ENCODE measurements at regions not wholly inside any gene's neighbourhood (a gene's known extent, or its start where the extent isn't known, plus 50 kb on each side); places are given as distances from the start of the nearest gene placed in this dataset.
"Not testable (repeated sequence)": the region's sequence is repeated elsewhere in the genome, so short reads cannot be mapped to it uniquely, and the experiment has no call there.

DNA sequence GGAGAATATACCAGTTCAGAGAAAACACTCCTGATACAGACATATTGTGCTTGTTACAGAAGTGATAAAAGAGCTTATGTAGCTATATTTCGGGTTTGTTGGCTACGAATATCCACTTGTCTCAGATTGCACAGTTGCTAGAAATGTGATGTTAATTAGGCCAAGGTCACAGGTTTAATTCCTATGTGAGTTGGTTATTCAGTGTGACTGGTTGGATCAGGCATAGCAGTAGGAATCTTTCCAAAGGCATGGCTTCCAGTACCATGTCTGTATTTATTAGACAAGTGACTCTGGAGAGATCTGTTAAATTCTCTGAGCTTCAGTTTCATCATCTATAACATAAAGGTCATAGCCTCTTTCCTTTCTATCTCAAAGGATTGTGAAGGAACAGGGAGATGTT, 152.7 kb upstream of the KITLG start:
- DNase-seq: no peak

DNA sequence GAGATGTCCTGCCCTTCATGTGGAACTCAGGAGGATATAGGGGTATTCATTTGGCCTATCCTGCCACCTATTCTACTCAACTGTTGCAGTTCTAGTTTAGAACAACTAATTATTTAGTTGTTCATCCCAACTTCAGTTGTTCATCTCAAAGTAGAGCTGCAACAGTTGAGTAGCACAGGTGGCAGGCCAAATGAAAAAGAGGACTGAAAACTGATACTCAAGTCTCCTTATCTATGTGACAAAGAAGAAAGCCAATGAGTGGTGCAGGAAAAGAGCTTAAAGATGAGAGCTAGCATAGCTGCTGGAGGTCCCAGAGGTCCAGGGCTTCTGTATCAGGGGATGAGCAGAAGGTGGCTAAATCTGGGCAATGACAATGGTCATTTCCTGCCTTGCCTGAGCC, 148.9 kb upstream of the KITLG start:
- no peak for DNase-seq

DNA sequence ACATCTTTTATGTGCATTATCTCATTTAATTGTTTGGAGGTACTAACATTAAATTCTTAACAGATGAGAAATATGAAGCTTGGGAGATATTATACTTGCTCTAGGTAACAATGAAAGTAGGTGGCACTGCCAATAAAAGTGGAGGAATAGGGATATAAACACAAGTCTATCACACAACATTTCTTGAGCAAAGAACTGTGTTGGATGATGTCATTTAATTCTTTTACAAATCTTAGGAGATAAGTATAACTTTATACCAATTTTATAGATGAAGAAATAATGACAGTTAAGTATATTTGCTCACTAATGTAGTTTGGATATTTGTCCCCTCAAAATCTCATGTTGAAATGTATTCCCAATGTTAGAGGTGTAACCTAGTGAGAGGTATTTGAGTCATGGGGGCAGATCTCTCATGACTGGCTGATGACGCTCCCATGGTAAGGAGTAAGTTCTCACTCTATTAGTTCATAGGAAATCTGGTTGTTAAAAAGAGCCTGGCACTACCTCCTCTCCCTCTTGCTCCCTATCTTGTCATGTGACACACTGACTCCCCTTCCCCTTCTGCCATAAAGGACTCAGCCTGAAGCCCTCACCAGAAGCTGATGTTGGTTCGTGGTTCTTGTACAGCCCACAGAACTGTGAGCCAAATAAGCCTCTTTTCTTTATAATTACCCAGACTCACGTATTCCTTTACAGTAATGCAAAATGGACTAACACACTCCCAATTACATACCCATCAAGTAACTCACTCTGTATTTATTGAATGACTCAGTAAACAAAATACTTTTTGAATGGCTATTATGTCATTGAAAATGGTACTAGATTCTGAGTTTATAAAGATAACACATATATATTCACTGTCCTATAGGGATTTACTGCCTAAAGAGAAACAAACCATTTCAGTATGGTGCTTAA, 146.8 kb upstream of the KITLG start:
- DNase-seq: no peak

DNA sequence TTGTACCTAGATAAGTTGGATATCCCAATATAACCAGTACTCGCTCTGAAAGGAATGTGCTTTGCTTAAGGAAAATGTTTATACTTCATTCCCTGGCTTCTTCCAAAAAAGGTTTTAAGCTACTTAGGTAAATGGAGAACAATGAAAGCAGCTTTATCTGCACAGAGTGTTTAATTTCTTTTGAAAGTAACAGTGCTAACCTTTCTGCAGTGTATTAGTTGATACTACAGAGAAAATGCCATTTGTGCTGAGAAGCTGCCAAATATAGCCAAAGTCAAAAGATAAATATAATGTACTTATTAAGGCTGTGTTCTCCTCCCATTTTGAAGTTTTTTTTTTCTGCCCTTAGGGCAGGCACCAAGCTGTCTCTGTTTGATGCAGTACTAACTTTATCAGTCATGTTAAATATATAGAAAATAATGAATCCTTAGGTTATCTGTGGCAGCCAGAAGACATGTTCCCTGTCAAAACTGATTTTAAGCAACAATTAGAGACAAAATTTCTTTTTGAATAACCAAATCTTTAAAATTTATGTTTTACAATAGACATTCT, 145.4 kb upstream of the KITLG start:
- no peak for DNase-seq

DNA sequence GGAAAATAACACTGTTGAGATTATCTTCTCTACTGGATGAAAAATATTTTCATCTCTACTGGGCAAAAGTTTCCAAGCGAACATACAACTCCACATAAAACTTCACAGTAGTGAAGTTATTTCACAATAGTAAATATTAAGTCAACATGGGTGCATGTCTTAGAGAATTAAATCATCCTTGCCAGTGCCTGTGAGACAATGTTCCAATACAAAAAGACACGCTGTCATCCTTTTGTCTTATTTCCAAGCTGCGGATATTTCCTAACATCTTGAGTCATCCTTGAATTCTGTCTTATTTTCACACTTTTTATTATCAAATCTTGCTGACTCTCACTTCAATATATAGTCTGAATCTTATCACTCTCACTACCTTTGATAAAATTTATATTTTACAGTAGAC, 142.9 kb upstream of the KITLG start:
- DNase-seq: no peak

DNA sequence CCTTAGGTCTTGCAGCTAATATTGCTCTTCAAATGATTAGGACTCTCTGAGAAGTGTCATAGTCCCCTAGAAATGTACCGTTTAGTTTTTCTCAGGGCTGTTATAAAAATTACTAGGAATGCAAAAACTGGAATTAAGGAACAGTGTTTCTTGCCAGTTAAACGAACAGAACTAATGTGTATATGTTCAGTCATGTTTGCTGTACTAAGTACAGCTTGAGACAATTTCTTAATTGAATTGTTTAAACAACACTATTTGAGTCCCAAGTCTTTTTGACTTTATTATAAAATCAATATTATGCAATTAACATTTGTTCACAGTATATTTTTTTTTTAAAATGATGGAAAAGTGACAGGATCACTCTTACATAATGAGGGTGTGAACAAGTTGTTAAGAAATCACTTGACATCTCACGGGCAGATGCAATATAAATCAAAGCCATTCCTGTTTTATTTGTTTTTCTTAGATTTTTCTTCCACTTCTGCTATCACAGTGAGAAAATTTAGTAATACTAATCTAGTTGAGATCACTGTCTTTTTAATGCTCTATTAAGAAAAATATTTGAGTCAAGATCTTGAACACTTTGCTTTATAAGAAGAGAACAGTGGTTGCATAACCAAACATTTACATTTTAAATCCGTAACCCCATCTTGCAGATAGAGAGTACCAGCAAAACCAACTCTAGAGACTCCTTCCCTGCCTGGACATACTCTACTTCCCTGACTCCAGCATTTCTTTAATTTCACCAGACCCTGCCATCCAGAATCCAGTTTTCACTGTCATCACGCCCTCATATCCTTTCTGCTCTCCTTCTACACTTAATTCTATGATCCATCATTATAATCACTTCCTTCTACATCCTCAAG, 140.7 kb upstream of the KITLG start:
- DNase-seq: no peak

DNA sequence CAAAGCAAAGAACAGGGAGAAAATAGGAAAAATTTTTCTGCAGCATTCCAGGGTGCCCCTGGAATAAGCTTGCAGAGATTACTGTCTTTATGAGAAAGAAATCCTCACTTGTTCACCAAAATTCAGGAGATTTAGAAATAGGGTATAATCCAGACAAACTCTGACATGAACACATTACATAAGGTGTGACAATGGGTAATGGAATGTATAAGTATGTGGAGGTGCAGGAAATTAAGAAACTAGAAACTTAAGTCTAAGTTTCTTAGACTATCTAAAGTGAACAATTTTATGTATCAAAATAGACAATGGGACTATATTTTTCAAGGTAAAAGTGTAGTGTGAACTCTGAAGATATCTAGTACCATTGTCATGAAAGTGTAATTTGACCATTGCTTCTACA, 140.0 kb upstream of the KITLG start:
- no peak for DNase-seq

DNA sequence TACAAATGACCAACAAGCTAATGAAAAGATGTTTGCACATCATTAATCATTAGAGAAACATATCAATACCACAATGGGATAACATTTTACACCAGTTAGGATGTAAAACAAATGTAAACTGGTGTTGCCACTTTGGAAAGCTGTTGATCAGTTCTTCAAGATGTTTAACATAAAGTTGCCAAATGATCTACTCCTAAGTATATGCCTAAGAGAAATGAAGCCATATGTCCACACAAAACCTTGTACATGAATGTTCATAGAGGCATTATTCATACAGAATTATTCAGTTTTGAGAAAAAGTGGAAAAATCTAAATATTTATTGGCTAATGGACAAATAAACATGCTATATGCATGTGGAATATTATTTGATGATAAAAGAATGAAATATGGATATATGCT, 136.9 kb upstream of the KITLG start:
- DNase-seq: no peak

DNA sequence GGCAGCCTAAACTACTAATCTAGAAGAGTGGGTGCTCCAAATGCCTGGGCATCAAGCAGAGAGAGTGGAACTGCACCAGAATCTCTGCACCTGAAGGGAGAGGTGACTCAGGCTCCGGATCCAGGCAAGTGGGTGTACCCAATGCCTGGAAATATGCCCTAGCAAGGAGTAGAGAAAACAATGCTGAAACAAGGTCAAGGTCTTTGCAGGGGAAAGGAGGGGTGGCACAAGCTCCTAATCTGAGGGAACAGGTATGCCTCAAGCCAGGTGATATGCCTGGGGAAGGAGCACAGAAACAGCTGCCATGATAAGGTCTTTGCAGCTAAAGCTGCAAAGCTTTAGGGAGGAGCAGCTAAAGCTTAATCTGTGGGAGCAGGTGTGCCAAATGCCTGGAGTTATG, 136.0 kb upstream of the KITLG start:
- DNase-seq: no peak

DNA sequence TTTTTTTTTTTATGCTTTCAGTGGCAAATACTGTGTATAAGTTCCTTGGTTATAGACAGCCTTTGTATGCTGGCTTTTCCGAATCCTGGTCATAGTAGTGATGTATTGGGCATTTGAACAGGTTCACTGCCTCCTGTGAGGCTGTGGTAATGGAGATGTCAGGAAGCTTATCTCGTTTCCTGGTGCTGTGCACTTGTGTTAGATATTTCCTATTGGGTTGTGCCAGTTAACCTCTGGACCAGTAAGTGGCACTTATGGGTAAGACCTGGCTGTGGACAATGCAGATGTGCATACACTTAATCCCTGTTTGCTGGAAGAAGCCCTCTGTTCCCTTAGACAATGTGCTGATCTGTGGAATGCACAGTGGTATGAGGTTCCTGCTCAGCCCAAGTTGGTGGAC, 135.4 kb upstream of the KITLG start:
- DNase-seq: no peak

DNA sequence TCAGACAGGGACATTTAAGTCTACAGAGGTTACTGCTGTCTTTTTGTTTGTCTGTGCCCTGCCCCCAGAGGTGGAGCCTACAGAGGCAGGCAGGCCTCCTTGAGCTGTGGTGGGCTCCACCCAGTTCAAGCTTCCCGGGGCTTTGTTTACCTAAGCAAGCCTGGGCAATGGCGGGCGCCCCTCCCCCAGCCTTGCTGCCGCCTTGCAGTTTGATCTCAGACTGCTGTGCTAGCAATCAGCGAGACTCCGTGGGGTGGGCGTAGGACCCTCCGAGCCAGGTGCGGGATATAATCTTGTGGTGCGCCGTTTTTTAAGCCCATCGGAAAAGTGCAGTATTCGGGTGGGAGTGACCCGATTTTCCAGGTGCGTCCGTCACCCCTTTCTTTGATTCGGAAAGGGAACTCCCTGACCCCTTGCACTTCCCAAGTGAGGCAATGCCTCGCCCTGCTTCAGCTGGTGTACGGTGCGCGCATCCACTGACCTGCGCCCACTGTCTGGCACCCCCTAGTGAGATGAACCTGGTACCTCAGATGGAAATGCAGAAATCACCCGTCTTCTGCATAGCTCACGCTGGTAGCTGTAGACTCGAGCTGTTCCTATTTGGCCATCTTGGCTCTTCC, 134.1 kb upstream of the KITLG start:
- not testable (repeated sequence) for DNase-seq

DNA sequence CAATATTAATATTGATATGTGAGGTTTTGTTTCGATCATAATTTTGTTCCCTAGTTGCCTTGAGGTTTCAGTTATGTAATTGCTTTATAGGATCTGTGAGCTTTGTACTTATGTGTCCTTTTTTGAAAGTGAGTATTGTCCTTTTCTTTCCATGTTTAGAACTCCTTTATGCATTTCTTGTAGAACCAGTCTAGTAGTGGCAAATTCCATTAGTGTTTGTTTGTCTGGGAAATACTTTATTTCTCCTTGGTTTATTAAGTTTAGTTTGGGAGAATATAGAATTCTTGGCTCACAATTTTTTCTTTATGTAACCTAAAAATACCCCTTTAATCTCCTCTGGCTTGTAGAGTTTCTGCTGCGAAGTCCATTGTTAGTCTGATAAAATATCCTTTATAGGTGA, 127.5 kb upstream of the KITLG start:
- DNase-seq: no peak

DNA sequence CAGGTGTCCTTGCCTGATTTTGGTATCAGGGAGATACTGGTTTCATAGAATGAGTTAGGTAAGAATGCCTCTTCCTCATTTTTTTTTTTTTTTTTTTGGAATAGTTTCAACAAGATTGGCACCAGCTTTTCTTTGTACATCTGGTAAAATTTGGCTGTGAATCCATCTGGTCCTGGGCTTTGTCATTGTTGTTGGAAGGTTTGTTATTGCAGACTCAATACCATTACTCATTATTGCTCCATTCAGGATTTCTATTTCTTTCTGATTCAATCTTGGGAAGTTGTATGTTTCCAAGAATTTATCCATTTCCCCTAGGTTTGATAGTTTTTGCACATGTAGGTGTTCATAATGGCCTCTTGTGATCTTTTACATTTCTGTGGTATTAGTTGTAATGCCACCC, 126.0 kb upstream of the KITLG start:
- DNase-seq: no peak

DNA sequence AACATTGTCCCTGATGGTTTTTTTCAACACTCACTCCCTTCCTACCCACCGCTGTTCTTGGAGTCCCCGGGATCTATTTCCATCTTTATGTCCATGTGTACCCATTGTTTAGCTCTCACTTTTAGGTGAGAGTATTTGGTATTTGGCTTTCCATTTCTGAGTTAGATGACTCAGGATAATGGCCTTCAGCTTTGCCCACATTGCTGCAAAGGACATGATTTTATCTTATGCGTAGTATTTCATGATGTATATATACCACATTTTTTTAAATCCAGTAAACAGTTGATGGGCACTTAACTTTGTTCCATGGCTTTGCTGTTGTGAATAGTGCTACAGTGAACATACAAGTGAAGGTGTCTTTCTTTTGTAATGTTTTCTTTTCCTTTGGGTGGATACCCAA, 123.5 kb upstream of the KITLG start:
- no peak for DNase-seq

DNA sequence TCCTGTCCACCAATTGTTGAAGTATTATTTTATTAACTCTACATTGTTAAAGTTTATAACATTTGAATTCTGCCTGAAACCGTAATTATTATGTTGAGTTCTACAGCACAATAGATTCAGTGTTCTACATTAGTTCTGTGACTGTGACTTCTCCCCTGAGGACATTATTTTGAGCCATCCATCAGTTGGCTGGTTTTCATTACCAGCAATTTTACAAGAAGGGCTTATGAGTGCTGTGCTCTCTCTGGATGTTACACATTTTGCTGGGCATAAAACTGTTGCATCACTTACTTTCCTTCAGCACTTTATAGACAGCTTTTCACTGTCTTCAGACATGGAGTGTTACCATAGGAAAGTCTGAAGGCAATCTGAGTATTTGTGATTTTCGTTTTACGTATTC, 118.2 kb upstream of the KITLG start:
- DNase-seq: no peak

DNA sequence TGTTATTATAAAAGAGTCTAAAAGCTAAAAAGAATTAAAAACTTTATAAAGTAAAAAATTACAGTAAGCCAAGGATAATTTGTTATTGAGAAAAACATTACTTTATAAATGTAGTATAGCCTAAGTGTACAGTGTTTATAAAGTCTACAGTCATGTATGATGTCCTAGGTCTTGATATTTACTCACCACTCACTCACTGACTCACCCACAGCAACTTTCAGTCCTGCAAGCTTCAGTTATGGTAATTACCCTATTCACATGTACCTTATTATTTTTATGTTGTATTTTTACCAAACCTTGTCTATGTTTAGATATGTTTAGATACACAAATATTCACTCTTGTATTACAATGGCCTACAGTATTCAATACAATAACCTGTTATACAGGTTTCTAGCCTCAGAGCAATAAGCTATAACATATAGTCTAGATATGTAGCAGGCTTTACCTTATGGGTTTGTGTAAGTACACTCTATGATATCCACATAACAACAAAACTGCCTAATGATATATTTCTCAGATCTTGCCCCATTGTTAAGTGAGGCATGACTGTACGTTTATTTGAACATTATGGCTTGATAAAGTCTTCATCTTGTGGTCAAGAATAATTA, 113.7 kb upstream of the KITLG start:
- DNase-seq: no peak

DNA sequence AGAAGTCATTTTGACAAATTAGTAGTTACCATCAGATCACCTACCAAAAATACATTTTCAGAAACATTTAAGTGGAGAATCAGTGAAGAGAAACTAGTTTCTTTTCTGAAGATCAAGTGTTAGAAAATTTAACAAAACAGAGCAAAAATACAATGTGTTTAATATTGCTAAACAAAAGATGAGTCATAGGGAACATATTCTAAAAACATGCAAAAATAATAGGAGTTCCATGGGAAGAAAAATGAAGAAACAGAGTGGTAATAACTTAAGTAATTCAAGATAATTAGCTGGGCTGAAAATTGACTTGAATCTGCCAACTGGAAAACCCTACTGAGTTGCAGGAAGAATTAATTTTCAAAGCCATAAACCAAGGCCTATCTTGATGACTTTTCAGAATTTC, 111.5 kb upstream of the KITLG start:
- no peak for DNase-seq

DNA sequence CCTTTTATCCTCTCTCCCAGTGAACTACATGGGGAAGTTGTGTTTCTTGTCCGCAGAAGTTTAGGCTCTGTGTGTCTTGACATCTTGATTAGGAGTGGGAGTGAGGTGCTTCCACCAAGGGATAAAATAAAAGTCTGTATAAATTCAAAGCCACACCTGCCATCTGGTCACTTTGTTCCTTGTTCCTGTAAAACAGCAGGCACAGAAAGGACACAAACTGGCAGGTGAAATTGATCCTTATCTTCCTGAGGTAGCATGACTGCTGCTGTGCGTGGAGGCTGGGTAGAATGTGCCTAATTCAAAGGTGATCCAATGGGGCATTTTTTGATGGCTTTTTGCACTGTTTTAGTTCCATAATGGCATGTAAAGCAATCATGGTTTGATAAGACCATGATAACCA, 104.3 kb upstream of the KITLG start:
- no peak for DNase-seq

DNA sequence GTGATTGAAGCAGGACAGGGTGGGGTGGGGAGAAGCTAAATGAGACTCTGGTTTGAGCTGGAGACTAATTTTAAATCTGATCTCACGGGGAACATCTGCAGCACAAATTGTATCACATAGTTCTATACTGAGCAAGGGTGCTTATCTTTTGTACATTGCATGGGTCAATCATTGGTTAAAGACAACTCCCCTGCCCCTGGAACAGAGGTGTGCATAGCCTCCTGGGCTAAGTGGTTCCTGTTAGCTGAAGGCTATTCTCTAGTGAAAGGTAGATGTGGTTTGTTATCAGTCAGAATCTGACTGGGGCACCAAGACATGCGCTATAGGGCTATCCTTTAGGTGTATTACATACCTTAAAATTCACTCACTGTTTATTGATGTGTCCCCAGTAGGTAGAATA, 103.9 kb upstream of the KITLG start:
- no peak for DNase-seq

DNA sequence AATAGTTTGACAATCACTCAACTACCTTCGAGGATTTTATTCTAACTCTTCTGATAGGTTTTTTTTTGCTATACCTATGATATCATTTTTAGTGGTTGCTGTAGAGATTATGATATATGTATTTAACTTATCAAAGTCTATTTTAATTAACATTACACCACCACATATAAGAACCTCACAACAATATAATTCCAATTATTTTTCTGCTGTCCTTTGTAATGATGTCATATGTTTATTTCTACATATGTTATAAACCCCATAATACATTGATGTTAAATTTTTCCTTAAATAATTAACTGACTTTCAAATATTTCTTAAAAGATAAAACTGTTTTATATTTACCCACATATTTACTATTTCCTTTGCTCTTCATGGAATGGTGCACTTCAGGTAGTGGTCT, 103.4 kb upstream of the KITLG start:
- DNase-seq: no peak

DNA sequence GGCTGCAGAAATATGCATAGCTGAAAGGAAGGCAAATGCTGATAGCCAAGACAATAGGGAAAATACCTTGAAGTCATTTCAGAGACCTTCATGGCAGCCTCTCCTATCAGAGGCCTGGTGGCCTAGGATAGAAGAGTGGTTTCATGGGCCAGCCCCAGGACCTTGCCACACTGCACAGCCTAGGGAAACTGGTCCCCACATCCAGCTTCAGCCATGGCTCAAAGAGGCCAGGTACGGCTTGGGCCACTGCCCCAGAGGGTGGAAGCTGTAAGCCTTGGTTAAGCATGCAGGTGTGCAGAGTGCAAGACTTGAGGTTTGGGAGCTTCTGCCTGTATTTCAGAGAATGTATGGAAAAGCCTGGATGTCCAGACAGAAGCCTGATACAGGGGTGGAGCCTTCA, 101.0 kb upstream of the KITLG start:
- no peak for DNase-seq

DNA sequence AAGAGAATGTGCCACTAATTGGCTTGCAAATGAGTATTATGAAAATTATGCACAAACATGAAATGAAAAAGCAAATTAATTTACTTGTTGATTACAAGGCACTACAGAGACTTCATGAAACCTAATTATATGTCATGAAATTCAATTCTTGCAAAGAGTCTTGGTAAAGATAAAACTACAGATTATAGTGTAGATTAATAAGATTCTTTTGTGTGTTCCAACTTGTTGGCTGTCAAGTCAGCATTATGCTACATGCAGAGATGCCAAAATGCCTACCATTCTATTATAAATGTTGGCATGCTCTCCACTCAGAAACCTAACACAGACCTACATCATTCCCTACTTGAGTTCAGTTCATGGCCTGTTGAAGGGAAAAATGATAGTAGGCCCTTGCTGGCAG, 97.2 kb upstream of the KITLG start:
- no peak for DNase-seq

DNA sequence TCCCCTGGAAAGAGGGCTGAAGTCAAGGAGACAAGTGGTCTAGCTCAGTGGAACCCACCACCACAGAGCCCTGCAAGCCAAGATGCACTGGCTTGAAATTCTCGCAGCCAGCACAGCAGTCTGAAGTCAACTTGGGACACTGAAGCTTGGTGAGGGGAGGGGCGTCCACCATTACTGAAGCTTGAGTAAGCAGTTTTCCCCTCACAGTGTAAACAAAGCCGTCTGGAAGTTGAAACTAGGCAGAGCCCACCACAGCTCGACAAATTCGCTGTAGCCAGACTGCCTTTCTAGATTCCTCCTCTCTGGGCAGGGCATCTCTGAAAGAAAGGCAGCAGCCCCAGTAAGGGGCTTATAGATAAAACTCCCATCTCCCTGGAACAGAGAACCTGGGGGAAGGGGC, 87.3 kb upstream of the KITLG start:
- DNase-seq: not testable (repeated sequence)

Data from NCI-H2081 treated with DMSO at 0.1 percent for 48 hours (cell line).